NCI-H446 (cell line): ENCODE measurements at regions not wholly inside any gene's neighbourhood (a gene's known extent, or its start where the extent isn't known, plus 50 kb on each side); places are given as distances from the start of the nearest gene placed in this dataset.
"Not testable (repeated sequence)": the region's sequence is repeated elsewhere in the genome, so short reads cannot be mapped to it uniquely, and the experiment has no call there.

Source experiments
- DNase-seq, 2 experiments: peaks; one replicate each; lab custom pipeline; 2025; lab: John Stamatoyannopoulos, UW

GRCh38 chr7:125462615-125463014, 533.0 kb upstream of the POT1 start:
- no peak for DNase-seq

GRCh38 chr7:125459038-125459437, 529.4 kb upstream of the POT1 start:
- no peak for DNase-seq

- no peak for DNase-seq
These were observed 521.1 kb upstream of the POT1 start for GRCh38 chr7:125450749-125451148.

- DNase-seq = no peak
These were observed 516.2 kb upstream of the POT1 start for GRCh38 chr7:125445836-125446235.

- no peak for DNase-seq
These were observed 515.2 kb upstream of the POT1 start for GRCh38 chr7:125444864-125445263.

GRCh38 chr7:125436220-125436619, 506.6 kb upstream of the POT1 start:
- no peak for DNase-seq

GRCh38 chr7:125431349-125431748, 501.7 kb upstream of the POT1 start:
- no peak for DNase-seq

GRCh38 chr7:125430013-125430412, 500.4 kb upstream of the POT1 start:
- no peak for DNase-seq

- DNase-seq = no peak
These were observed 498.1 kb upstream of the POT1 start for GRCh38 chr7:125427676-125428075.

- no peak for DNase-seq
These were observed 495.9 kb upstream of the POT1 start for GRCh38 chr7:125425506-125425905.

GRCh38 chr7:125424721-125425120, 495.1 kb upstream of the POT1 start:
- no peak for DNase-seq

- peak; percentile 41 to 70 for DNase-seq
These were observed 494.0 kb upstream of the POT1 start for GRCh38 chr7:125423458-125424155.

- DNase-seq = not testable (repeated sequence)
These were observed 491.8 kb upstream of the POT1 start for GRCh38 chr7:125421407-125421806.

GRCh38 chr7:125412890-125413665, 483.5 kb upstream of the POT1 start:
- no peak for DNase-seq

- no peak for DNase-seq
These were observed 480.3 kb upstream of the POT1 start for GRCh38 chr7:125409921-125410320.

- DNase-seq = no peak
These were observed 476.5 kb upstream of the POT1 start for GRCh38 chr7:125406111-125406510.

GRCh38 chr7:125399408-125399807, 469.8 kb upstream of the POT1 start:
- DNase-seq = no peak

- peak in 1 of 2 experiments; percentile 2 for DNase-seq
These were observed 467.0 kb upstream of the POT1 start for GRCh38 chr7:125396466-125397151.

GRCh38 chr7:125391921-125392320, 462.3 kb upstream of the POT1 start:
- DNase-seq = peak in 1 of 2 experiments; percentile 1

GRCh38 chr7:125390981-125391380, 461.4 kb upstream of the POT1 start:
- DNase-seq = no peak

- DNase-seq = no peak
These were observed 456.6 kb upstream of the POT1 start for GRCh38 chr7:125386211-125386610.

GRCh38 chr7:125383324-125383723, 453.7 kb upstream of the POT1 start:
- no peak for DNase-seq

- DNase-seq = no peak
These were observed 452.8 kb upstream of the POT1 start for GRCh38 chr7:125382401-125382800.
